GM19328 (cell line): ENCODE measurements at regions not wholly inside any gene's neighbourhood (a gene's known extent, or its start where the extent isn't known, plus 50 kb on each side); places are given as distances from the start of the nearest gene placed in this dataset.

Experiments
- ATAC-seq: cut with Tn5 transposase; IDR thresholded peaks from one replicate; pipeline ENCODE4 v1.9.1; 2021; ENCODE audit warnings: mild to moderate bottlenecking, moderate library complexity; ENCODE audit not compliant: unreplicated experiment

DNA sequence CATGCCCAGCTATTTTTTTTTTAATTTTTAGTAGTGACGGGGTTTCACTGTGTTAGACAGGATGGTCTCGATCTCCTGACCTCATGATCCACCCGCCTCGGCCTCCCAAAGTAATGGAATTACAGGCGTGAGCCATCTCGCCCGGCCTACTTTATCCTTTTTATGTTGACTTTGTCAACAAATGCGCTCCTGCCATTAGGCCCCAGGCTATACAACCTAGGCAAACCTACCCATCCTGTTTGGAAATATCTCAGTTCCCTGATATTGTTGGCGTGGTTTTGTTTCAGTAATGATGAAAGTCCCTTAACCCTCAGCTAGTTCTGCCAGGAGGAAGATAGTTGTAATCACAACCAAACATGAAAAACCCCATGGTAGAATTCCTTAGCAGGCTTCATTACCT lies 249.4 kb upstream of the SOX11 start:
- no peak for ATAC-seq

DNA sequence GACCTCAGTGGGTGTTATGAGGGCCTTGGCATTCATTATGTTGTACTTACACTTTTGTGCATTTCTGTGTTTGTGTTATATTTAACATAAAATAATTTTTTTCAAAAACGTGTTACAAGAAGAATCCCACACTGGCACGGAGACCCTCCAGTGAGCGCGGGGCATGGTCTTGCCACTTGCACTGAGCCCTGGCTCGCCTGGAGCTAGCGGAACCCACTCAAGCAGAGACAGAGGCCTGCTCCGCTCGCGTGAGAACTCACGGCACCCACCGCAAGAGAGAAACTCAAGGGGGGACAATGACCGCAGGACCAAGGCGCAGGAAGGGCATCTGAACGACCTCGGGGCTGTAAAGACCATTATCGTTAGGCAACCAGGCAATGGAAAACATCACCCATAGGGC lies 248.0 kb upstream of the SOX11 start:
- ATAC-seq: no peak

DNA sequence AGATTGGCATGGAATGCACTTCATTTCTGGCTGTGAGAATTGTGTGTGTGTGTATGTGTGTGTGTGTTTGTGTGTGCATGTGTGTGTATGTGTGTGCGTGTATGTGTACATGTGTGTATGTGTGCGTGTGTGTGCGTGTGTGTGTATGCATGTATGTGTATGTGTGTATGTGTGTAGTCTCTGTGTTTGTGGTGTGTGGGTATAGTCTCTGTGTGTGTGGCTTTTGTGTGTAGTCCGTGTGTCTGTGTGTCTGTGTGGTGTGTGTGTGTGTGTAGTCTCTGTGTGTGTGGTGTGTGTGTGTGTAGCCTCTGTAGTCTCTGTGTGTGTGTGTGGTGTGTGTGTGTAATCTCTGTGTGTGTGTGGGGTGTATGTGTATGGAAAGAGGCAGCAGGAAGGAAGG lies 247.3 kb upstream of the SOX11 start:
- ATAC-seq: no peak

DNA sequence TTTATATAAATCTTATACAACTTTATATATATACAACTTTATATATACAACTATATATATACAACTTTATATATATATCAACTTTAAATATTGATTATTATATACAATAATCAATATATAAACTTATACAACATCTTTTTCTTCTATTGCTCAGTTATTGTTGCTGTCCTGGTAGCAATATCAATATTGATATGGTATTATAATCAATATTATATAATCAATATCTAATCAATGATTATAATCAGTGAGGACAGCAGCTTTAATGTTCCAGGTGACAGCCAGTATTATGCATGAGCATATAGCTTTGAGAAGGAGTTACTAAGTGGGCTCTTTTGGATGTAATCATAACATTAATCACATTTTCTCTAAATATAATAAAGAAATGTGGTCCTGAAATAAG lies 242.3 kb upstream of the SOX11 start:
- ATAC-seq: no peak

DNA sequence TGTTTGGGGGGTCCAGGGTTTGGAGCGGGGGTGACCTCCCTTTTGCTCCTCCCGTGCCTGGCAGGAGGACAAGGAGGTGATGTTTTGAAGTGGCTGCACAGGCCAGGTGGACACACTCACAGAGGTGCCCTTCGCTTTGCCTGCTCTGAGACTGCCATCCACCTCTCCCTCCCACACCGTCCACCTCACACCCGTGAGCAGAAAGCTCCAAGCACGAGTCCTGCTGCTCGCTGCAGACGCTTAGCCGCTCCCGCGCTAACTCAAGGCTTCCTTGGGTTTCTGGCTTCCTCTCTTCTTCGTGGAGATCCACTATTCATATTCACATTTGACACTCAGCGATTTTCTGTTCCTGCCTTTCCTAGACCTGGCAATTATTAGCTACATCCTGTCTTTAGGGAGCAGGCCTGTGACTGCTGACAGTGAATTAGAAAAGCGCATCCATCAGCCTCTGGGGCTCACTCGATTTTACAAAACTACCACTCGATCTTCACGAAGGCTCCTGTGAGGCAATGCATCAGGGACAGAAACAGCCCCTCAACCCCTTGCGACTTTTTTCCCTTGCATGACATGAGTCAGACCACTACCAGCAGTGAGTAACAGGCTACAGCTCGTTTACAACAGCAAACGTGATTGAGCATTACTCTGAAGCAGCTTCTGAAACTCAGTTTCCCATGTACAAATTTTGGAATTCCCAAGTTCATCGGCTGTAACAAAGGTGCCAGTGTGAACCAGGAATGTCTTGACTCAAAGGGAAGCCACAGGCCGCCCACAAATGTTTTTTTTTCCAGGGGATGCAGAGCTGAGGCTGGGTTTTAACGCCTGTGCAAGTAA lies 238.7 kb upstream of the SOX11 start:
- no peak for ATAC-seq

DNA sequence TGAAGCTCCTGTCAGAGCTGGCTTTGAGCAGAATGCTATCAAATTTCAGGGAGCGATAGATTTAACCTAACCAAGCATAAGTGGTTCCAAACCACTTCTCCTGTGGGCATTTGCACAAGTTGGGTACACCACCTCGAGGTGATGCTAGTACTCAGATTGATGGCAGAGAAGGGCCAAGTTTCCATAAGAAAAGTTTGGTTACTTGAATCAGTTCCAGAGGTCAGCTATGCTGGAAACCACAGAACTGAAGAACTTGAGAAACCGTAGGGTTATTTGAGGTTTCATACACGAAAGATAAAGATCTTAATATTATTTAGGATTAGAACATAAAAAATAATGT lies 238.2 kb upstream of the SOX11 start:
- no peak for ATAC-seq

DNA sequence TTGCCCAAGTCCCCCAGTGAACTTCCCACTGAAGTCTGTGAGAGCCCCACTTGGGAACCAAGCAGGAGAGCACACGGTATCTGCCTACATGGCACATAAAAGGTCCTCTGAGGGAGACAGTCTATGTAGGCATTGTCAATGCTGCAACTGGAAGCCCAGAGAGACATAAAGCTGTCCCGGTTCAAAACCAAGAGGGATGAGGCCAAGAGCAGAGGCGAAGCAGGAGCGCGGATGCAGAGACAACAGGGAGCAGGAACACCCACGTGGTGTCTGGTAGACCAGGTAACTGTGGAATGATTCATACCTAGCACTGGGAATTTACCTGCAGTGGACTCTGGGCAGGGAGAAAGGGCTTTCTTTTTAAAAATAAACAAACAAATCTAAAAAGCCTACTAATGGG lies 233.1 kb upstream of the SOX11 start:
- no peak for ATAC-seq

DNA sequence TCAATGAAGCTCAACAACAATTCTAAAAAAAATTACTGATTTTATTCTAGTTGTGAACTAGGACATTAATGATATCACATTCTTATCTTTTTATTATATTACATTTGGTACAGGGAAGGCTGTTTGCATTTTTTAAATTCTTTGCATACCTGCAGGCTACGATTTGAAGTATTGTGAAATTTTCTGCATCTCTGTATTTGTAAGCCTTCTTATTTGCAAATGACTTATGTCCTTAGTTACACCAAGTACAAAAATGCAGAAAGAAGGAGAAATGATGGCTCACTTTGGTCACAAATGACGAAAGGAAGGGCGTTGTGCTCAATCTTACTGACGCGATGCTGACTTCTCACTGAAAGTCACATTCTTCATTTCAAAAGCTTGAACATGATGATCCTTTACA lies 227.5 kb upstream of the SOX11 start:
- ATAC-seq: no peak

DNA sequence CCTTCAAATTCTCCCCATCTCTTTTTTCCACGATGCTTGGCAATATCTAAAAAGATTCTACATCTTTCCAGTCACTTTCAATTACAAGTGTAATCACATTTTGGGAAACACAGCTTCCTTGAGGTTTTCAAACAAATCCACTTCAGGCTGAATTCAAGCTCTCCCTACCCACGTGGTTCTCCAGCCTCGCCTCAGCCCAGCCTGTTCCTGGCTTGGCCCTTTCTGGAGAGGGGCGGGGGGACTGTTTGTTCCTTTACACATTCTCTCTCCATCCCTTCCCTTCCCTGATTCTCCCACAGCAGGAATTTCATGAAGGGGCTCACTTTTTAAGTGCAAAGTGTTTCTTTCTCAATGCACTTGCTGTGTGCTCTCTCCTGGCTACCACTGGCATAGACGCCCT lies 226.3 kb upstream of the SOX11 start:
- ATAC-seq: no peak

DNA sequence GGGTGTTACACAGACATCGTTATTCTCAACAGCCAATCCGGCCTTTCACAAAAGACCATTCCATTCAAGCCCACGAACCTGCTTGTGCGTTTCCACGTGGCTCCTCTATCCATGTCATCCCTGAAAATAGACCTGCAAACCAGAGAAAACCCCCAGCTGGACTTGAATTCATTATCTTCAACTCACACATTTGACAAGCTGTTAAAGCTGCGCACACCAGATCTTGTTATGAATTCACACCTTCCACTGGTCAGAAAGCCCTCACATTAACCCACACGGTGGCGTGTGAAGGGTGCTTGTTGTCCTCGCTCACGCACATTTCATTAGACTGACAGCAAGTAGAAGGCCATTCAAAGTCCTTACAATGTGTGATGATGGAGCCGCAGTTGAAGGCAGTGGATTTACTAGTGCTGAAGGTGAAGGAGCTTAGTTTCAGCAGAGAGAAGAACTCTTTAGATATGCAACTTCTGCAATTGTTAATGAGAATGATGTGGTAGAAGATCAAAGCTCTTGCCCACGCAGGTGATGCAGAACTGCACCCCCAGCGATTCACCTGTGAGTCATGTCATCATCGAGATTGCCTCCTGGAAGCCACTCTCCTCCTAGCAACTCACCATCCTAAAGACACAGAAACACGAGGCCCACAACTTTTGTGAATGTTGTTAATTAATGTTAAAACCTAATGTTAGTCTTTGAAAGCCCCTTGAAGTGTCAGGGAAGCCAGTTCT lies 224.8 kb upstream of the SOX11 start:
- no peak for ATAC-seq

DNA sequence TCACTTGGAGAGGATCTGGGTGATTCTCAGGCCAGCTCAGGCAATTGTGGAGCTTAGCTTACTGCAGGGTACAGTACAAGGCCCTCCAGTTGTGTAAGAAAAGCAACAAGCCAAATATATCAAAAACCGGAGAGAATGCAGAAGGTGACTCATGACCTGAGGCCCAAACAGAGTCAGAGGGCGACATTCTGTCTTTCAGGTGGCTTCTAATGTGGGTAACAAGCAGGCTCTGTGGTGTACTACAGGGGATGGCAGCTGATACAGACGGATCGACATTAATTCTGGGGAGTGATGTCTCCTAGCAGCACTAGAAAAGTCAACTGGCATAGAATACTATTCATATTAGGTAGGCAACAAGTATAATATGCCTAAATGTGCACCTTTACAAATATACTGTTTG lies 219.5 kb upstream of the SOX11 start:
- no peak for ATAC-seq

DNA sequence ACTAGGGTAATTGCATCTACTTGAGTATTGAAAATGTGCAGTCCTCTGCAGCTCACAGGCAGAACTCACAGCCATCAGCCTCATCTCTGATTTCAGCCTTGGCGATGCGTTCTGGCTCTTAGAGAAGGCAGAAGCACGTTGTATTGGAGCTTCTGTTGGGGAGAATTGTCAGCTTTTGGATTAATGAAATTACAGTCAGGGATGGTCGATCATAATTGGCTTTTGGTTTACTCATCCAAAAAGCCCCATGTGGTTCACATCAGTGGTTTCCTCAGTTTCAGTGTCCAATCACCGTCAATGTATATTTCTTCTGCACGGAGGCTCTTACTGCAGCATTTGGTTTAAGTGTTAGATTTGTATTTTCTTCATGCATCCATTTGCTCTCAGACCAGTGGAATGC lies 218.5 kb upstream of the SOX11 start:
- ATAC-seq: no peak

DNA sequence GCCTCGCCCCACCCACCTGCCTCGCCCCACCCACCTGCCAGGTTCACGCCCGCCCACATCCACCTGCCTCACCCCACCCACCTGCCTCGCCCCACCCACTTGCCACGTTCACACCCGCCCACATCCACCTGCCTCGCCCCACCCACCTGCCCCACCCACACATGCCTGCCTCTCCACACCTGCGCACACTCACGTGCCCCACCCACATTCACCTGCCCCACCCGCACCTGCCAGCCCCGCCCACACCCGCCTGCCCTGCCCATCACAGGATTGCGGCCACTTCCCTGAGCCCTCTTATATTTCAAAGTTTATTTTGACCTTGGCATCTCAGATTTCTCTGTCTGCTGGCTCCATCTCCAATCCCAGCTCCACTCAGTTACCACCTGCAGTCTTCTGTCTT lies 217.5 kb upstream of the SOX11 start:
- ATAC-seq: no peak

DNA sequence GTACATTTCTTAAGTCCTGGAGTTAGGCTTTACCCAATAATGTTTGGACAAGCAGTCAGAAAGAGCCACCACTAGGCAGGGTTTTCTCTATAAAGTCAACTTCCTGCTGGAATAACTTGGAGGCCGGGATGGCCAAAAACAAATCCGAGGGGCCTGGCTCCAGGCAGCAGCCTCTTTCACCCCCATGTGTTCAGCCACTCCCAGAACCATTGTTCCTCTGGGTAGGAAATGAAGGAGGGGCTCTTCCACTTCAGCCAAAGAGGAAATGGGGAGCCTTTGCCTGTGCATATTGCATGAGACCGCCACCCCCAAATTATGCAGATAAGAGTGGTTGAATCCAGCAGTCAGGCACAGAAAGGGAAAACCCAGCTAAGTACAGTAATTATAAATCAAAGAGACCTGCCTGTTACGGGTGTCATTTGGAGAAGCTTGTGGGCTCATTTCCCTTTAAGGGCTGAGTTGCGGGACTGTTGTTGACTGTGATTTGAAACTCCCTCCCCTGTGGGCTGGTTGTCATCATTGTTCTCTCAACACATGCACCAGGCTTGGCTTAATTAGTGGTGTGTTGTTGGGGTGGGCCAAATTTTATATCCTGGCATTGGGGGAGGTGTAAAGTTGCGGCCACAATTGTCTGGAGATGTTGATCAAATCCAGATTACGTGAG lies 212.8 kb upstream of the SOX11 start:
- ATAC-seq: no peak

DNA sequence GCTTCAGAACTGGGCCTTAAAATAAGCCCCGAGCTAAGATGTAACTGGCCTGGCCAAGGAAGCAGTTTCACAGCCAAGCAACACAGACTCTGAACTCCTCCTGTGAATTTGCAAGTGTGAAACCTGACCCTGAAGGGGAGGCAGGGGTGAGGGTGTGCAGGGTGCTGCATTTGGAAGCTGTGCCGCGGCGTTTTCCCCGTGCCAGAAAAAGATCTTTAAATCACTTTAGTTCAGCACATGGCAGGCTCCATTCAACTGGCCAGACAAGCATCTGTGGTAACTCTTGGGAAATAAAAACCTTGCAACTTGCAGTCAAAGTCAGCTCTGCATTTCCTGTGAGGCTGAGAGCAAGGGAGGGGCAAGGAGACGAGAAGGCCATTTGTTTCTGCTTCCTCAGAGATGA lies 209.3 kb upstream of the SOX11 start:
- no peak for ATAC-seq

DNA sequence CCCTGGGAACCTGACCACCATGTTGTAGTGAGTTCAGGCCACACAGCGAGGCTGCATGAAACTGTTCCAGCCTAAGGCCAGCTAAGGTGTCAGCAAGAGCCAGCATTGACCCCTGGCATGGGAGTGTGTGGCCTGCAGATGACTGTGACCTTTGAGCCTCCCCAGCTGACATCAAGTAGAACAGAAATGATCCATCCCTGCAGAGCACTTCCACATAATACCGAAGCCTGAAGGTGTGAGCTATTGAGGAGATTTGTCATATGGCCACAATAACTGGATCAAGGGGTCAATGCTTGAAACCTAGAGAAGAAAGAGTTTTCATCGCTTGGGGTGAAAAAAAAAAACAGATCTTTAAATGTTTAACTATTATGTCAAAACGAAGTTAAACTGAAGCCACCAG lies 207.3 kb upstream of the SOX11 start:
- ATAC-seq: no peak

DNA sequence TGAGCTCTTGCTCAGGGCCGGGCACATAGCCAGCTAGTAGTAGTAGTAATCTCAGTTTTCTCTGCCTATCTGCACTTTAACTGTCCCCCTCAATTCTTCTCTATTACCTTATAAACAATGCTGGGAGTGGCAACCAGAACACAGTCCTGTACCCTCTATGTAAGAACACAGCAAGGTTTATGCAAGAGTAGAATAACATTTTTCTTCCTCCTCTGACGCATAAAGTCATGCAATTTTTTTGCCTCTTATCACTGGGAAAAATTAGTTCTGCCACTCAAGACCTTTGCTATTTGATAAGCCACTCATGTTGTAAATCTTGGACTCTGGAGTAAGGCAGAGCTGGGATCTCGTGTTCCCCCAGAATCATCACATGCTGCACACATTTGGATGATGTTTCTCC lies 200.7 kb upstream of the SOX11 start:
- no peak for ATAC-seq

DNA sequence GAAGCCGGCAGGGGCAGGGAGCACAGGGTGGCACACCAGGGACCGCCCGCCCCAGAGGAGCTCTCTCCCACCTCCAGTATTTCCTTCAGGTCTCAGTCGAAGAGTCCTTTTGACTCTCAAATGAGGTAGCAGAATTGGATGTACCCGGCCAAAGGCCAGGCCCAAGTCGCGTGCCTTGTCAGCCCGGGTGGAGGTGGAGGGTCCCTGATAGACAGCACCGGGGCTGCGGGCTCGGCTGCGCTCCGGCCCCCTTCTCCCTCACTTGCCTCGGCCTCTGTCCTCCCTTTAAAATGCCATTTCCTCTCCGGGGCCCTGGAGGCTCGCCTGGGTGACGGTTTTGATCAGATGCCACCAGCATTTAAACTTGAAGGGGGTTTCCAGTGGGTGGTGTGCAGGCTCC lies 198.9 kb upstream of the SOX11 start:
- no peak for ATAC-seq

DNA sequence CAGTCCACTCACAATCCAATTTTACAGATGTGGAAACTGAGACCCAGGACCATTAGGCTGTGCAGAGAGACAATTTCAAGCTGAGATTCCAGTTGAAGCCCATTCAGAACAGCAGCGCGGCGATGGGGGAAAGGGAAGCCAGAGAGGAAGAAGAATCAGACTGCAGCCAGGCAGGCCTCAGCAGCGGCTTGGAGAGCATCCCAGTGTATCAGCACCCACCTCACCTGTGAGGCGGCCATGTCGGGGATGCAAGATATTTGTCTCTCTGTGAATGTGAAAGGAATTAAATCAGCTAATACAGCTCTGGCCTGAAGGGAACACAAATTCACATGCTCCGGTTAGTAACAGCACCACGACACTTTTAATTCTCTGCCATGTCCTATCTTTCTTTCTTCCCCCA lies 198.0 kb upstream of the SOX11 start:
- no peak for ATAC-seq

DNA sequence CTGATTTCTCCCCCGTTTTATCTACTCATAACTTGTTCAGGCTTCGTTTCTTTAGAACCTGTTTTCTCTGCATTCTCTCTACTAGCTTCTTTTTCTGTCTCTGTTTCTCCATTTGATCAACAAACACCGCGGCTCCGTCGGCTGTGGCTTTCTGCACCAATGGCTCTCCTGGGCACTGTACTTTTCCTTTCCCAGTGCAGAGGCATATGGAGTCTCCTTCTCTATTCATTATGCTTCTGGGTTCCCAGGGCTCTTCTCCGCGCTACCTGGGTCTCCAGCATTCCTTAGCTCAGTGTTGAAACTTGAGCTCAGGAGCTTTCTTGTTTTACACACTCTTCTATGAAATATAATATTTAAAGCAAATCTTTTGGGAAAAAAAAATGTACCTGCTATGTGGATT lies 196.6 kb upstream of the SOX11 start:
- ATAC-seq: no peak

DNA sequence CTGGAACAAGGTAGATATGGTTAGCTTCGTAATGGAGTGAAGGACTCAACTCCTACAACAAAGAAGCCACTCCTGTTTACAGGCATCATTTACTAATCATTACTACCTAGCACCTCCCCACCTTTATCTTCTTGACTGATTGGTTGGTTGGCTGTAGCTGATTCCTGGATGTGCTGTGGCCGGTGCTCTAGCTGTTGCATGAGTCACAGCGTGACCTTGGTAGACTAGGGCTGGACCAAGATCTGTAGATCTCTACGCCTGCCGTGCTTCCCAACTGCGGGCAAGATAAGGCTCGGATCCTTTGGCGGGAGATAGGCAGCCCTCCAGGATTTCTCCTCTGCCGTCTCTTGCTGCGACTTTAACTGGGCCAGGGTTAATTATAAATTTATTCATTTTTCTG lies 194.3 kb upstream of the SOX11 start:
- ATAC-seq: no peak

DNA sequence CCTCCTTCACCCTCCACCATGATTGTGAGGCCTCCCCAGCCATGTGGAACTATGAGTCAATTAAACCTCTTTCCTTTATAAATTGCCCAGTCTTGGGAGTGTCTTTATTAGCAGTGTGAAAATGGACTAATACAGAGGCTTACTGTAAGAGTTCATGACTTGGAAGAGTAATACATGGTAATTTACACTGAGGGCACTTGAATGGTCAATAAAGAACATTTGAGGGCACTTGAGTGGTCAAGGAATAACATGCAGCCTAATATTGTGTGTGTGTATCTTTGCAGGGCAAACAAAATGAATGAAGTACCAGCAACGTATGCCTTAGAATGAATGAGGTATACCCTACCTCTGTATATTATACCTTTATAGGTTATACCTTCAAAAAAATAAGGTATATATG lies 190.4 kb upstream of the SOX11 start:
- ATAC-seq: no peak
